ENCODE measurements at regions not wholly inside any gene's neighbourhood (a gene's known extent, or its start where the extent isn't known, plus 50 kb on each side); places are given as distances from the start of the nearest gene placed in this dataset.

DNA sequence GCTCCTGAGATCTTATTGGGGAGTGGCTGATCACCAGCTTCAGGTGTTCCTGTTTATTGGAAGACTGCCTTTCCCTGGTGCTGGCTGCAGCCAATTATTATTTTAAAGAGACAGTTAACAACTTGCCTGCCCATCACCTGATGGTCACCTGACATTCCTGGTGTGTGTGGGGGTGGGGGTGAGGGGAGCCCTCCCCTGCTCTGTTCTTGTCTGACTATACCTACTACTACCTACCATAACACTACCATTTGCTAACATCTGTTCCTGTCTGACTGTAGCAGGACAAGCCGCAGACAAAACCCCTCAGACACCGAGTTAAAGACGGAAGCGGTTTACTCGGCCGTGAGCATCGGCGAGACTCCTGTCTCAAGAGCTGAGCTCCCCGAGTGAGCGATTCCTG lies 54.9 kb upstream of the NBPF3 start:
- TF ChIP-seq, protein P1, sequence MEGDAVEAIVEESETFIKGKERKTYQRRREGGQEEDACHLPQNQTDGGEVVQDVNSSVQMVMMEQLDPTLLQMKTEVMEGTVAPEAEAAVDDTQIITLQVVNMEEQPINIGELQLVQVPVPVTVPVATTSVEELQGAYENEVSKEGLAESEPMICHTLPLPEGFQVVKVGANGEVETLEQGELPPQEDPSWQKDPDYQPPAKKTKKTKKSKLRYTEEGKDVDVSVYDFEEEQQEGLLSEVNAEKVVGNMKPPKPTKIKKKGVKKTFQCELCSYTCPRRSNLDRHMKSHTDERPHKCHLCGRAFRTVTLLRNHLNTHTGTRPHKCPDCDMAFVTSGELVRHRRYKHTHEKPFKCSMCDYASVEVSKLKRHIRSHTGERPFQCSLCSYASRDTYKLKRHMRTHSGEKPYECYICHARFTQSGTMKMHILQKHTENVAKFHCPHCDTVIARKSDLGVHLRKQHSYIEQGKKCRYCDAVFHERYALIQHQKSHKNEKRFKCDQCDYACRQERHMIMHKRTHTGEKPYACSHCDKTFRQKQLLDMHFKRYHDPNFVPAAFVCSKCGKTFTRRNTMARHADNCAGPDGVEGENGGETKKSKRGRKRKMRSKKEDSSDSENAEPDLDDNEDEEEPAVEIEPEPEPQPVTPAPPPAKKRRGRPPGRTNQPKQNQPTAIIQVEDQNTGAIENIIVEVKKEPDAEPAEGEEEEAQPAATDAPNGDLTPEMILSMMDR (IDR thresholded peaks at IDR 0.05; ENCODE audit: poor library complexity), result no peak
- TF ChIP-seq EZH2 (IDR thresholded peaks at IDR 0.05; ENCODE audit: borderline replicate concordance) (no peak), EZH2phosphoT487 (IDR thresholded peaks at IDR 0.05; ENCODE audit: low read depth, severe bottlenecking, unreplicated experiment) (no peak)
